SU-DHL-6 (cell line): ENCODE measurements at regions not wholly inside any gene's neighbourhood (a gene's known extent, or its start where the extent isn't known, plus 50 kb on each side); places are given as distances from the start of the nearest gene placed in this dataset.

ENCODE experiments used
- H2AFZ ChIP-seq: fragments of 200-600 bp; sonication (generic); 2 replicates; pipeline ENCODE4 v1.6.1; 2014; ENCODE audit warnings: low read depth, mild to moderate bottlenecking, moderate library complexity, mixed read lengths, antibody characterized with exemption, low read length; ENCODE audit not compliant: severe bottlenecking
- H3F3A ChIP-seq: fragments of 200-600 bp; shearing (Covaris generic); 2 replicates; pipeline ENCODE4 v1.6.0; 2016; ENCODE audit warnings: antibody characterized with exemption, mild to moderate bottlenecking; ENCODE audit not compliant: insufficient read depth
- H3K27ac ChIP-seq: fragments of 200-600 bp; sonication (generic); 2 replicates; pipeline ENCODE4 v1.5.1; 2016; ENCODE audit warnings: low read depth, mild to moderate bottlenecking, low read length, moderate library complexity, mixed read lengths
- H3K27me3 ChIP-seq: fragments of 200-600 bp; sonication (generic), shearing (Covaris generic); 2 replicates; pipeline ENCODE4 v1.6.0; 2014; ENCODE audit warnings: mild to moderate bottlenecking, low read length
- H3K36me3 ChIP-seq: fragments of 200-600 bp; sonication (generic); 2 replicates; pipeline ENCODE4 v1.6.1; 2014; ENCODE audit warnings: mild to moderate bottlenecking, low read length, mixed read lengths
- H3K4me2 ChIP-seq: fragments of 300-600, 200-600 bp; shearing (Covaris generic), sonication (generic); 2 replicates; pipeline ENCODE4 v1.6.0; 2014; ENCODE audit warnings: low read length, low read depth, mild to moderate bottlenecking; ENCODE audit not compliant: poor library complexity, severe bottlenecking
- H3K4me3 ChIP-seq: fragments of 200-600 bp; sonication (generic); 2 replicates; pipeline ENCODE4 v1.5.1; 2014; ENCODE audit warnings: antibody characterized with exemption, low read length, mild to moderate bottlenecking, mixed read lengths; ENCODE audit not compliant: insufficient read depth, poor library complexity, severe bottlenecking
- H3K79me2 ChIP-seq: fragments of 200-600 bp; sonication (generic); 2 replicates; pipeline ENCODE4 v1.6.1; 2014; ENCODE audit warnings: mild to moderate bottlenecking, low read length, moderate library complexity; ENCODE audit not compliant: insufficient read depth
- H3K9ac ChIP-seq: fragments of 200-600 bp; sonication (generic); 2 replicates; pipeline ENCODE4 v1.7.0; 2014; ENCODE audit warnings: mild to moderate bottlenecking, low read length
- H3K9me2 ChIP-seq: fragments of 200-600 bp; sonication (generic); replicated peaks from 2 replicates; pipeline ENCODE4 v1.6.1; 2014; ENCODE audit warnings: low read length; ENCODE audit not compliant: insufficient read depth
- H3K9me3 ChIP-seq: fragments of 200-600 bp; sonication (generic); 2 replicates; pipeline ENCODE4 v1.6.1; 2014; ENCODE audit warnings: low read length, mixed read lengths; ENCODE audit not compliant: insufficient read depth
- H4K20me1 ChIP-seq: fragments of 200-600 bp; sonication (generic); 2 replicates; pipeline ENCODE4 v1.6.1; 2014; ENCODE audit warnings: low read depth, mild to moderate bottlenecking, antibody characterized with exemption, low read length, moderate library complexity, mixed read lengths
- EZH2phosphoT487 ChIP-seq: fragments of 200-600 bp; sonication (generic), shearing (Covaris generic); conservative IDR thresholded peaks from 2 replicates; pipeline ENCODE4 v1.6.1; 2018; ENCODE audit warnings: mild to moderate bottlenecking, antibody characterized with exemption, low read length, moderate library complexity, mixed read lengths
- TF ChIP-seq, protein P1 (sequence below): fragments of 200-600 bp; sonication (generic); IDR thresholded peaks from one replicate; pipeline ENCODE4 v1.5.1; 2017; ENCODE audit warnings: antibody characterized with exemption, mild to moderate bottlenecking, low read length, moderate library complexity; ENCODE audit not compliant: insufficient read depth, poor library complexity, severe bottlenecking

DNA sequence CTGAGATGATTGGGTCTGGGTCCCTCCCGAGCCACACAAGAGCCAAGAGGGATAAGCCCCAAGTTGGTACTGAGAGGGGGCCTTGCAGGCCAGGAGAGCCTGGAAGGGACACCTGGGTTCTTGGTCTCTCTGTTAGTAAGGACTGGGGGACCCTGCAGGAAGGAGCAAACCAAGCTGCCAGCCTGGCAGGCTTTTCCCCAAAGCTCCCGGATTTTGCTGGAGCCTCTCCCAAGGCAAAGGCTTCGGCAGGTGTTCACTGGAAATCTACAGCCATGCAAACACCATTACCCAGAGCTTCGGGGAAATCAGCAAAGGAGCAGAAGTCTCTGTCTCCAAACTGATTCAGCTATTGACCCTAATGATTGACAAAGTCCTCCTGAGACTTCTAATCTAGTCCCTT lies 527.9 kb downstream of the BUD13 start:
- no peak overlapping the region for H3K9ac ChIP-seq
- TF ChIP-seq EZH2phosphoT487: no peak
- TF ChIP-seq, protein P1, sequence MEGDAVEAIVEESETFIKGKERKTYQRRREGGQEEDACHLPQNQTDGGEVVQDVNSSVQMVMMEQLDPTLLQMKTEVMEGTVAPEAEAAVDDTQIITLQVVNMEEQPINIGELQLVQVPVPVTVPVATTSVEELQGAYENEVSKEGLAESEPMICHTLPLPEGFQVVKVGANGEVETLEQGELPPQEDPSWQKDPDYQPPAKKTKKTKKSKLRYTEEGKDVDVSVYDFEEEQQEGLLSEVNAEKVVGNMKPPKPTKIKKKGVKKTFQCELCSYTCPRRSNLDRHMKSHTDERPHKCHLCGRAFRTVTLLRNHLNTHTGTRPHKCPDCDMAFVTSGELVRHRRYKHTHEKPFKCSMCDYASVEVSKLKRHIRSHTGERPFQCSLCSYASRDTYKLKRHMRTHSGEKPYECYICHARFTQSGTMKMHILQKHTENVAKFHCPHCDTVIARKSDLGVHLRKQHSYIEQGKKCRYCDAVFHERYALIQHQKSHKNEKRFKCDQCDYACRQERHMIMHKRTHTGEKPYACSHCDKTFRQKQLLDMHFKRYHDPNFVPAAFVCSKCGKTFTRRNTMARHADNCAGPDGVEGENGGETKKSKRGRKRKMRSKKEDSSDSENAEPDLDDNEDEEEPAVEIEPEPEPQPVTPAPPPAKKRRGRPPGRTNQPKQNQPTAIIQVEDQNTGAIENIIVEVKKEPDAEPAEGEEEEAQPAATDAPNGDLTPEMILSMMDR: no peak
- H2AFZ ChIP-seq: no peak overlapping the region
- no peak overlapping the region for H3K4me2 ChIP-seq
- H3K36me3 ChIP-seq: no peaks in the 10 kb centered on the region
- H3K9me2 ChIP-seq: no peaks in the 10 kb centered on the region
- no peaks in the 10 kb centered on the region for H3K27me3 ChIP-seq
- no peak overlapping the region for H3K4me3 ChIP-seq
- no peaks in the 10 kb centered on the region for H3K79me2 ChIP-seq
- no peaks in the 10 kb centered on the region for H3F3A ChIP-seq
- H4K20me1 ChIP-seq: no peaks in the 10 kb centered on the region
- H3K9me3 ChIP-seq: no peaks in the 10 kb centered on the region
- H3K27ac ChIP-seq: no peak overlapping the region

DNA sequence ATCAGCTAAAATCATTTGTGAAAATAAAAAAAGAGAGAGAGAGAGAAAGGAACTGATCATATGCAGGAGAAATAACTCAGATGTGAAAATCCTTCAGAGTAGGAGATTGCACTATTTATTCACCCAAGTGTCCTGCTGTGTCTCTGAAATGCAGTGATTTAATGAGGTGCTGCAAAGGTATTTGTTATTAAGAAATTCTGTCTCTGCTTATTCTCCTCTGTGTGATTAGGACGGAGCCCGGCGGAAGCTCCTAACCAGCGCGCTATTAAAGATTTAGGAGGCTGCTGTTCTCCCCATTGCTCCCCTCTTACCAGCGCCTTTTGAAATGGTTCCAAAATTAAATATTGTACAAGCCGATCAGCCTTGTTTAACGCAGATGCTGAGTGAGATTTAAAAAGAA lies 528.3 kb downstream of the BUD13 start:
- Histone ChIP-seq H3K27me3 (no peaks in the 10 kb centered on the region), H3K36me3 (no peaks in the 10 kb centered on the region), H3F3A (no peaks in the 10 kb centered on the region), H3K79me2 (no peaks in the 10 kb centered on the region), H3K4me2 (no peak overlapping the region), H3K4me3 (no peak overlapping the region), H3K9me2 (no peaks in the 10 kb centered on the region), H3K9ac (no peak overlapping the region), H4K20me1 (no peaks in the 10 kb centered on the region), H3K27ac (no peak overlapping the region), H2AFZ (no peak overlapping the region), H3K9me3 (no peaks in the 10 kb centered on the region)
- TF ChIP-seq EZH2phosphoT487: no peak
- TF ChIP-seq, protein P1: no peak

DNA sequence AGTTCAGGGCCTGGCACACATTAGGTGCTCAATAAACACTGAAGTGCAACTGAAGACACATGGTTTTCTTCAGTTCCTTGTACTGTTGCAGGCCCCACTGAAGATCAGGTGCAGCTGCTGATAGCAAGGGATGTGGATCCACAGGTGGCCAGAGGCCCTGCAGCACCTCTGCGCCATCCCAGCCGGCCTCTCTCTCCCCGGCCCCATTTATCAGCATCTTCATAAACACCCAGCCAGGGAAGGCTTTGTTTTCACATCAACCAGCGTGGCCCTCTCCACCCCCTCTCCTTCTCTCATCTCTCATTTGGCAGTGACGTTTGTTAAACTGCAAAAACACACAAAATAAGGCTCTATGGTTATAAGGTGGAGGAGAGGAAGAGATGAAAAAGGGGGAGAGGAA lies 528.8 kb downstream of the BUD13 start:
- Histone ChIP-seq H3K9ac (no peak overlapping the region), H3K4me3 (no peak overlapping the region), H3K27me3 (no peaks in the 10 kb centered on the region), H3K36me3 (no peaks in the 10 kb centered on the region), H4K20me1 (no peaks in the 10 kb centered on the region), H3K79me2 (no peaks in the 10 kb centered on the region), H3K9me3 (no peaks in the 10 kb centered on the region), H2AFZ (no peak overlapping the region), H3K27ac (no peak overlapping the region), H3K4me2 (no peak overlapping the region), H3K9me2 (no peaks in the 10 kb centered on the region), H3F3A (no peaks in the 10 kb centered on the region)
- no peak for TF ChIP-seq EZH2phosphoT487
- TF ChIP-seq, protein P1: no peak
